Activated CD4-positive, alpha-beta T cell treated with anti-CD3 and anti-CD28 coated beads for 4 hours (primary cell): ENCODE measurements at regions not wholly inside any gene's neighbourhood (a gene's known extent, or its start where the extent isn't known, plus 50 kb on each side); places are given as distances from the start of the nearest gene placed in this dataset.
"Not testable (repeated sequence)": the region's sequence is repeated elsewhere in the genome, so short reads cannot be mapped to it uniquely, and the experiment has no call there.

Experiments used
- DNase-seq, 2 donors: peaks; one replicate each; pipeline ENCODE4 v3.0.0-alpha.2; 2020

DNA sequence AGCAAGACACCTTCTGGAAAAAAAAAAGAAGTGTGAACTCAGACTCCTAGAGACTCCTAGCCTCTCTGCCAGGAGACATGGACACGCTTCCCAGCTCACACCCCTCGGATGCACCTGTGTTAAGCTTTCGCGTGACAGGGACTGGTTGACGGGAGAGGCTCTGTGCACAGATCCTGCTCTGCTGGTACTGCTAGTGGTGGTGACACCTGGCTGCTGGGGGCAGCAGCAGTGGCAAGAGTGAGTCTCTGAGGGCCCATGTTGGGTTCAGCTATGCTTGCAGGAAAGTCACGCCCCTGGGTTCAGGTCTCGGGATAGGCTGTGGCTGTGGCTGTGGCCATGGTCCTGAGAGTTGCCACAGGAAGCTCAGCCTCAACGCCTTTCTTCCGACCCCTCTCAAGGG, 81.1 kb downstream of the XRCC2 start:
- no peak for DNase-seq

GRCh38 chr7:152591976-152592375, 84.0 kb downstream of the XRCC2 start:
- no peak for DNase-seq

DNA sequence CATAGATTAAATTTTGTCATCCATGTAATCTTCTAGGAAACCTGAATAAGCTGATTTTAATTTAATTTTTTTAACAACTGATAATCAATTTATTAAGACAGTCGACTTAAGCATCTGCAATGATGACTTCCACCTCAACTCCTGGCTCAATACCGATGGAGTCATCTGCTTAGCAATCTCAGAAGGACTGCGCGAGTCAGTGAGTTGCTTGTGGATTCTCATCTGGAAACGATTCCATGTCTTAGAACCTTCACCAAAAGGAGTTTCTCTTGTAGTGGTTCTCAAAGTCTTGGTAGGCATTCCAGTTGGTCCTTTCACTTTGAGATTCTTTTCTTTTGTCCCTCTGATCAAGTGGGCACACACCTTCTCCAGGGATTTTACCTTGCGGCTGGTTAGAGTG, 85.5 kb downstream of the XRCC2 start:
- DNase-seq, result no peak

DNA sequence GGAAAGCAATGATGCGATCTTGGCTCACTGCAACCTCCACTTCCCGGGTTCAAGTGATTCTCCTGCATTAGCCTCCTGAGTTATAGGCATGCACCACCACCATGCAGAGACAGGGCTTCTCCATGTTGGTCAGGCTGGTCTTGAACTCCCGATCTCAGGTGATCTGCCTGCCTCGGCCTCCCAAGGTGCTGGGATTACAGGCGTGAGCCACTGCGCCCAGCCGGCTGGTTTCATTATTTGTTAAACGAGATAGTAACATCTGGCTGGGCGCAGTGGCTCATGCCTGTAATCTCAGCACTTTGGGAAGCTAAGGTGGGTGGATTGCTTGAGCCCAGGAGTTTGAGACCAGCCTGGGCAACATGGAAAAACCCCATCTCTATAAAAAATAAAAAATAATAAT, 86.1 kb downstream of the XRCC2 start:
- DNase-seq, result not testable (repeated sequence)

- DNase-seq, result no peak
Observed at GRCh38 chr7:152588350-152588749, 87.6 kb downstream of the XRCC2 start.

DNA sequence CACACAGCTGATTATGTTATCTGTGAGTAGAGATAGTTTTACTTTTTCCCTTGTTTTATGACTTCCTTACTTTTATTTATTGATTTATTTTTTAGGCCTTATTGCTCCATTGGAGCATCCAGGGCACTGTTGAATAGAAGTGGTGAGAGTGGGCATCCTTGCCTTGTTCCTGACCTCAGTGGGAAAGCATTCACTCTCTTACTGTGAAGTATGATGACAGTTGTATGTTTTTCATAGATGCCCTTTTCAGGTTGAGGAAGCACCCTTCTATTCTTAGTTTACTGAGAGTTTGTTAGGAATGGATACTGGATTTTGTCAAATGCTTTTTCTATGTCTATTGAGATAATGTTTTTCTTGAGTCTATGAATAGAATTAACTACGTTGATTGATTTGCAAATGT, 88.6 kb downstream of the XRCC2 start:
- DNase-seq, result no peak

DNA sequence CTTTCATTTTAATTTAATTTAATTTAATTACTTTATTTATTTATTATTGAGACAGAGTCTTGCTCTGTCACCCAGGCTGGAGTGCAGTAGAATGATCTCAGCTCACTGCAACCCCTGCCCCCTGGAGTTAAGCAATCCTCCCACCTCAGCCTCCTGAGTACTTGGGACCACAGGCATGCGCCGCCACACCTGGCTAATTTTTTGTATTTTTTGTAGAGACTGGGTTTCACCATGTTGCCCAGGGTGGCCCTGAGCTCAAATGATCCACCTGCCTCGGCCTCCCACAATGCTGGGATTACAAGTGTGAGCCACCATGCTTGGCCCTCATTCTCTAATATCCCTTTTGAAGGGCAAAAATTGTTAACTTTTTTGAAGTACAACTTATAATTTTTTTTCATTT, 92.9 kb downstream of the XRCC2 start:
- no peak for DNase-seq

GRCh38 chr7:152579070-152579469, 96.9 kb downstream of the XRCC2 start:
- no peak for DNase-seq

DNA sequence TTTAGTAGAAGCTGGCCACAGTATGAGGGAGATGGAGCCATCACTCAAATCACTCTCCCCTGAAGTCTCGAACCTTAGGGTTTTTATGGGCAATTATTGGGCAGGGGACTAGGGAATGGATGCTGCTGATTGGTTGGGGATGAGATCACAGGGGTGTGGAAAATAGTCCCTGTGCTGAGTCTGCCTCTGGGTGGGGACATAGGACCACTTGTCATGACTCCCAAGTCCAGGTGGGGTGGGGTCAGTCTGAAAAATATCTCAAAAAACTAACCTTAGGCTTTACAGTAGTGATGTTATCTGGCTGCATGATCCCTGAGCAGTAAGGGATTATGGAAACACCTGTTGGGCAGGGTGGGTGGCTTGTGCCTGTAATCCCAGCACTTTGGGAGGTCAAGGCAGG, 98.6 kb downstream of the XRCC2 start:
- no peak for DNase-seq

GRCh38 chr7:152574892-152575548, 100.9 kb downstream of the XRCC2 start:
- DNase-seq, result no peak

- not testable (repeated sequence) for DNase-seq
Observed at GRCh38 chr7:152573186-152573585, 102.8 kb downstream of the XRCC2 start.

DNA sequence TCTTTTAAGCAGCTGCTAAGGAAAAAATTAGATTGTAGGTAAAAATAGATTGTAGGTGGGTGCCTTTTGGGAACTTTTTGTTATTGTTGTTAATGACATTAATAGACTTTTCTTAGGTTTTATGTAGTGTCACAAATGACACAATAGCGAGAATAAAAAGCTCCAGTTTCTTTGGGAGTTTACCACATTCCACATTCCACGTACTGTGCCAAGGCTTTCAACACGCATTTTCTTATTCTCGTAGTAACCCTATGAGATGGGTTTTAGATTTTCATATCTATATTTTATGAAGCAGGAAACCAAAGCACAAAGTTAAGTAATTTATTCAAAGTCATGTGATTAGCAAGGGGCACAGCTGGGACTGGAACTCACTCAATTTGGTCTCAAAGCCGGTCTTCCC, 103.8 kb downstream of the XRCC2 start:
- no peak for DNase-seq

GRCh38 chr7:152571068-152571467, 104.9 kb downstream of the XRCC2 start:
- no peak for DNase-seq

DNA sequence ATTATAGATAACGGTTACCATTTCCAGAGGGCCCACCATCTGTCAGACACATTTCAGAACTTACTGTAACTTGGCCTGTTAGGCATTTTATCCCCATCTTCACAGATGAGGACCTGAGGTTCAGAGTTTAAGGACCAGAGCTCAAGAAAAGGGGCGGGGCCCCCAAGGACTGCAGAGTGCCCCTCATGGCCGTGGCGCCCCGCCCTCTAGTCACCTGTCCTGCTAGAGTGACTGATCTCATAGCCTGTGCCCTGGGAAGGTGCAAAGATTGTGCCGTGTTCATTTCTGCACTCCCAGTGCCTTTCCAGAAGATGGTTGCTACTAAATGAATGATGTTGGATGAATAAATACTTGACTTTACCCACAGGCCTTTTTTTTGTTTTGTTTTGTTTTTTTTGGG, 107.0 kb downstream of the XRCC2 start:
- DNase-seq, result no peak

- DNase-seq, result no peak
Observed at GRCh38 chr7:152565731-152566130, 110.2 kb downstream of the XRCC2 start.

DNA sequence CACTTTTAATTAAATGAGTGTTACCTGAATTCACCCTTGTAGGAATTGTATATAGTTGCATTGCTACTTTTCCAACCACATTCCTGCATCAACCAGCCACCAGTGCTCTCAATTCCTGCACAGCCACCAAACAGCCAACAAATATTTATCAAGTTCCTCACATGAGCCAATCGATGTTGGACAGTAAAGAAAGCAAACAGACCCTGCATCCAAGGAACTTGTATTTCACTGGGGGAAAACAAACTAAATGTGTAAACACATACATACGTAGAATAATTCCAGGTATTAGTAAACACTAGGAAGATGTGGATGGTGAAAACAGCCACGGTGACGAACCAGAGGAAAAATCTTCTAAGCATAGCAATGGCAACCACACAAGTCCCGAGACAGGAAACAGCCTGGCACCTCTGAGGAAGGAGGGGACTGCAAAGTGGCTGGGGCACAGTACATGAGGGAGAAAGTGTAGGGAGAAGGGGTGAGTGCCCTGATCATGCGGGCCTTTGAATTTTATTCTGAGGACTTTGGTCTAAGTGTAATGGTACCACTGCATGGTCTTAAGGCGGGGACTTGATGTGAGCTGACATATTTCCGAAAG, 111.2 kb downstream of the XRCC2 start:
- no peak for DNase-seq

- no peak for DNase-seq
Observed at GRCh38 chr7:152556013-152556755, 119.8 kb downstream of the XRCC2 start.

GRCh38 chr7:152553671-152554317, 118.0 kb upstream of the KMT2C start:
- no peak for DNase-seq

GRCh38 chr7:152551304-152552036, 115.7 kb upstream of the KMT2C start:
- DNase-seq, result no peak

DNA sequence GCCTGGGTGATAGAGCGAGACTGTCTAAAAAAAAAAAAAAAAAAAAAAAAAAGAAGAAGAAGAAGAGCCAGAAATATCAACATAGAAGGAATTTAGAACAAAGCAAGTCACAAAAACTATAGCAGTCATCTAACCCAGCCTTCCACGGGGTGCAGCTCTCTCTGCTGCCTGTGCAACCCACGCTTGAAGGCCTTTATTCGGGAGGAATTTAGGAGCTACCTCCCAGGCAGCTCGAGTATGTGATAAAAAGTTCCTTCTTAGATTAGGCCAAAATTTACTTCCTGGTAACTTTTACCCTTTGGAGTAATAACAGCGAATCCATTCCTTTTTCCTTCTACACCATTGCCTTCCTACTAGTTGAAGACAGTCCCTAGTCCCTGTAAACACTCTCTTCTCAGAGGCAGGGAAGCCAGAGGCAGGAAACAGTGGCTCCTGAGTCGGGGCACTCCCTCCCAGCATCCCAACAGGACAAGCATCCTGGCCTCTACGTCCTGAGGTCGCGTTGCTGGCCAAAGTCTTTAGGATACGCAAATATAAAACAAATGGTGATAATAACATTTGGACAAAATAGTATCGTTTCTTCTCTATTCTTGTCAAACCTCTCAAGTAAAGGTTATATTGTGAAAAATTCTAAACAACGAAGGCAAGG, 109.3 kb upstream of the KMT2C start:
- DNase-seq, result no peak

GRCh38 chr7:152544481-152544927, 108.7 kb upstream of the KMT2C start:
- DNase-seq, result no peak

DNA sequence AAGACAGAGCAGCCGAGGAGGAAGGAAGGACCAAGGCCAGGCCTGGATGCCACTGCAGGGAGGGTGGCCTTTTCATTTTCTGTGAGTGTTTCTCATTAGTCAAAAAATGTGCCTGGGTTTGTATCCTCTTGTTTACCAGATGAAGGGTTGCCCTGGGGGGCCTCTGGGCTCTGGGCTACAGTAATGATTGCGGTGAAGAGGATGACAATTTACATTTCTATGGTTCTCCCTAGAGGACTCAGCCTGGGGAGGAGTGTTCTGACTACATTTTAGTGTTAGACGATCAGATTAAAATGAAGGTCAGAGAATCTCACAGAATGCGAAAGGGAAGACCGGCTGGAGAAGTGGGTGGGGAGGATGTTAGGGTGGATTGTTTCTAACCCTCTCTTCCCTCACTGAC, 108.0 kb upstream of the KMT2C start:
- no peak for DNase-seq

DNA sequence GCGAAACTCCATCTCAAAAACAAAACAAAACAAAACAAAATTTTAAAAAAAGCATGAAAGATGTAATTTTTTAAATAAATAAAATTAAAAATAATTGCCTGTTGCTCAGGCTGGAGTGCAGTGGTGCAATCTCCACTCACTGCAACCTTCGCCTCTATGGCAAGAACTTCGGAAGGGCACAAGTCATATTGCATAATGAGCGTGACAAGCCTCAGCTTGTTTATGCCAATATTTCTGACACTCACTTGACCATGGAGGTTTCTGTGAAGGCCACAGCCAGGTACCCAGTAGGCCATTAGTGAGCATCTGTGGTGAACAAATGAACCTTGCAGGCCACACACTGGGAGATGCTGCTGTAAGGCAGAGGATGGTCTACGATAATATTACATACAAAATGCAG, 106.1 kb upstream of the KMT2C start:
- no peak for DNase-seq
